Neural progenitor cell (in vitro differentiated cells): ENCODE measurements at regions not wholly inside any gene's neighbourhood (a gene's known extent, or its start where the extent isn't known, plus 50 kb on each side); places are given as distances from the start of the nearest gene placed in this dataset.
"Not testable (repeated sequence)": the region's sequence is repeated elsewhere in the genome, so short reads cannot be mapped to it uniquely, and the experiment has no call there.

ENCODE experiments used
- DNase-seq: peaks from one replicate; pipeline ENCODE4 v3.0.0-alpha.2; 2016; ENCODE audit warnings: low spot score
- H2AFZ ChIP-seq: fragments of 200-600 bp; sonication (generic); replicated peaks from 2 replicates; pipeline ENCODE4 v1.6.1; 2016; ENCODE audit warnings: antibody characterized with exemption
- H3F3A ChIP-seq: fragments of 200-600 bp; sonication (generic); 2 replicates; pipeline ENCODE4 v1.6.1; 2016; ENCODE audit warnings: antibody characterized with exemption, low read depth
- H3K27ac ChIP-seq: fragments of 200-600 bp; sonication (generic); 2 replicates; pipeline ENCODE4 v1.5.1; 2016; ENCODE audit warnings: mild to moderate bottlenecking
- H3K27me3 ChIP-seq: fragments of 200-600 bp; sonication (generic); 2 replicates; pipeline ENCODE4 v1.6.1; 2016; ENCODE audit warnings: mild to moderate bottlenecking, moderate library complexity
- H3K36me3 ChIP-seq: fragments of 200-600 bp; sonication (generic); 2 replicates; pipeline ENCODE4 v1.5.1; 2016
- H3K4me1 ChIP-seq: fragments of 200-600 bp; sonication (generic); 2 replicates; pipeline ENCODE4 v1.6.1; 2016; ENCODE audit warnings: mixed run types
- H3K4me2 ChIP-seq: fragments of 200-600 bp; sonication (generic); 2 replicates; pipeline ENCODE4 v1.6.1; 2016
- H3K4me3 ChIP-seq: fragments of 200-600 bp; sonication (generic); 2 replicates; pipeline ENCODE4 v1.5.1; 2016
- H3K79me2 ChIP-seq: fragments of 200-600 bp; sonication (generic); 2 replicates; pipeline ENCODE4 v1.6.1; 2016; ENCODE audit warnings: low read depth
- H3K9ac ChIP-seq: fragments of 200-600 bp; sonication (generic); 2 replicates; pipeline ENCODE4 v1.6.1; 2016
- H3K9me3 ChIP-seq: fragments of 200-600 bp; sonication (generic); 2 replicates; pipeline ENCODE4 v1.5.1; 2016; ENCODE audit warnings: low read depth
- H4K20me1 ChIP-seq: fragments of 200-600 bp; sonication (generic); 2 replicates; pipeline ENCODE4 v1.6.1; 2016; ENCODE audit warnings: low read depth
- H3K27ac Mint-ChIP-seq: 3 replicates; pipeline ENCODE4 v1.8.0; 2021; ENCODE audit warnings: mixed read lengths
- H3K27me3 Mint-ChIP-seq: 2 replicates; pipeline ENCODE4 v1.8.0; 2022; ENCODE audit warnings: low read depth, mild to moderate bottlenecking, inconsistent platforms, moderate library complexity, mixed read lengths; ENCODE audit not compliant: insufficient read depth
- H3K36me3 Mint-ChIP-seq: 3 replicates; pipeline ENCODE4 v1.8.0; 2021; ENCODE audit warnings: mixed read lengths
- H3K4me1 Mint-ChIP-seq: 3 replicates; pipeline ENCODE4 v1.8.0; 2021; ENCODE audit warnings: mixed read lengths
- H3K4me3 Mint-ChIP-seq: 3 replicates; pipeline ENCODE4 v1.8.0; 2021; ENCODE audit warnings: mild to moderate bottlenecking, moderate library complexity, mixed read lengths
- H3K9me3 Mint-ChIP-seq: 3 replicates; pipeline ENCODE4 v1.8.0; 2020; ENCODE audit warnings: mixed read lengths
- EZH2 ChIP-seq: fragments of 200-600 bp; sonication (generic); IDR thresholded peaks from 2 replicates; pipeline ENCODE4 v1.6.1; 2017; ENCODE audit warnings: antibody characterized with exemption, mild to moderate bottlenecking, moderate library complexity
- EZH2phosphoT487 ChIP-seq: fragments of 200-600 bp; sonication (generic); IDR thresholded peaks from 2 replicates; pipeline ENCODE4 v1.6.1; 2017; ENCODE audit warnings: antibody characterized with exemption
- TF ChIP-seq, protein P1 (sequence below): fragments of 200-600 bp; sonication (generic); IDR thresholded peaks from 2 replicates; pipeline ENCODE4 v1.5.1; 2017; ENCODE audit warnings: antibody characterized with exemption, mild to moderate bottlenecking

GRCh38 chr2:101581675-101582299 lies 106.9 kb upstream of the RFX8 start:
- Histone ChIP-seq H3K36me3 (no peaks in the 10 kb centered on the region), H3K27ac (no peak overlapping the region), H3K27me3 (no peaks in the 10 kb centered on the region), H3K4me1 (no peaks in the 10 kb centered on the region), H3K9me3 (no peaks in the 10 kb centered on the region), H3K79me2 (no peaks in the 10 kb centered on the region), H2AFZ (no peak overlapping the region), H3K4me3 (no peak overlapping the region), H3K9ac (no peak overlapping the region), H4K20me1 (no peaks in the 10 kb centered on the region), H3K4me2 (no peak overlapping the region), H3F3A (no peaks in the 10 kb centered on the region)
- no peak for DNase-seq
- H3K4me3 Mint-ChIP-seq = no peak overlapping the region
- no peak overlapping the region for H3K27ac Mint-ChIP-seq
- no peaks in the 10 kb centered on the region for H3K36me3 Mint-ChIP-seq
- H3K27me3 Mint-ChIP-seq = peaks cover 6% of the 10 kb centered on the region
- TF ChIP-seq EZH2phosphoT487 (no peak), EZH2 (no peak)
- TF ChIP-seq, protein P1, sequence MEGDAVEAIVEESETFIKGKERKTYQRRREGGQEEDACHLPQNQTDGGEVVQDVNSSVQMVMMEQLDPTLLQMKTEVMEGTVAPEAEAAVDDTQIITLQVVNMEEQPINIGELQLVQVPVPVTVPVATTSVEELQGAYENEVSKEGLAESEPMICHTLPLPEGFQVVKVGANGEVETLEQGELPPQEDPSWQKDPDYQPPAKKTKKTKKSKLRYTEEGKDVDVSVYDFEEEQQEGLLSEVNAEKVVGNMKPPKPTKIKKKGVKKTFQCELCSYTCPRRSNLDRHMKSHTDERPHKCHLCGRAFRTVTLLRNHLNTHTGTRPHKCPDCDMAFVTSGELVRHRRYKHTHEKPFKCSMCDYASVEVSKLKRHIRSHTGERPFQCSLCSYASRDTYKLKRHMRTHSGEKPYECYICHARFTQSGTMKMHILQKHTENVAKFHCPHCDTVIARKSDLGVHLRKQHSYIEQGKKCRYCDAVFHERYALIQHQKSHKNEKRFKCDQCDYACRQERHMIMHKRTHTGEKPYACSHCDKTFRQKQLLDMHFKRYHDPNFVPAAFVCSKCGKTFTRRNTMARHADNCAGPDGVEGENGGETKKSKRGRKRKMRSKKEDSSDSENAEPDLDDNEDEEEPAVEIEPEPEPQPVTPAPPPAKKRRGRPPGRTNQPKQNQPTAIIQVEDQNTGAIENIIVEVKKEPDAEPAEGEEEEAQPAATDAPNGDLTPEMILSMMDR = no peak
- no peaks in the 10 kb centered on the region for H3K4me1 Mint-ChIP-seq
- no peaks in the 10 kb centered on the region for H3K9me3 Mint-ChIP-seq

- TF ChIP-seq EZH2 (no peak), EZH2phosphoT487 (no peak)
- TF ChIP-seq, protein P1 = no peak
- no peaks in the 10 kb centered on the region for H3K4me1 Mint-ChIP-seq
These were observed 105.6 kb upstream of the RFX8 start for GRCh38 chr2:101580528-101580927.

GRCh38 chr2:101578671-101579070 lies 103.8 kb upstream of the RFX8 start:
- Mint-ChIP-seq H3K9me3 (no peaks in the 10 kb centered on the region), H3K27me3 (peaks cover 6% of the 10 kb centered on the region), H3K27ac (no peak overlapping the region), H3K36me3 (no peaks in the 10 kb centered on the region), H3K4me3 (no peak overlapping the region), H3K4me1 (no peaks in the 10 kb centered on the region)
- Histone ChIP-seq H3K36me3 (no peaks in the 10 kb centered on the region), H3K4me3 (no peak overlapping the region), H3K27ac (no peak overlapping the region), H3K27me3 (no peaks in the 10 kb centered on the region), H2AFZ (no peak overlapping the region), H3K9ac (no peak overlapping the region), H3F3A (no peaks in the 10 kb centered on the region), H4K20me1 (no peaks in the 10 kb centered on the region), H3K4me2 (no peak overlapping the region), H3K79me2 (no peaks in the 10 kb centered on the region), H3K9me3 (no peaks in the 10 kb centered on the region), H3K4me1 (no peaks in the 10 kb centered on the region)
- no peak for DNase-seq
- TF ChIP-seq, protein P1 = no peak
- TF ChIP-seq EZH2 (no peak), EZH2phosphoT487 (no peak)

More at GRCh38 chr2:101580528-101580927, 105.6 kb upstream of the RFX8 start:
- Histone ChIP-seq H2AFZ (no peak overlapping the region), H3K9ac (no peak overlapping the region), H3K9me3 (no peaks in the 10 kb centered on the region), H4K20me1 (no peaks in the 10 kb centered on the region), H3K36me3 (no peaks in the 10 kb centered on the region), H3F3A (no peaks in the 10 kb centered on the region), H3K27ac (no peak overlapping the region), H3K4me1 (no peaks in the 10 kb centered on the region), H3K4me3 (no peak overlapping the region), H3K27me3 (no peaks in the 10 kb centered on the region), H3K79me2 (no peaks in the 10 kb centered on the region), H3K4me2 (no peak overlapping the region)
- Mint-ChIP-seq H3K4me3 (no peak overlapping the region), H3K9me3 (no peaks in the 10 kb centered on the region), H3K27ac (no peak overlapping the region), H3K27me3 (peaks cover 6% of the 10 kb centered on the region), H3K36me3 (no peaks in the 10 kb centered on the region)
- DNase-seq = no peak

DNA sequence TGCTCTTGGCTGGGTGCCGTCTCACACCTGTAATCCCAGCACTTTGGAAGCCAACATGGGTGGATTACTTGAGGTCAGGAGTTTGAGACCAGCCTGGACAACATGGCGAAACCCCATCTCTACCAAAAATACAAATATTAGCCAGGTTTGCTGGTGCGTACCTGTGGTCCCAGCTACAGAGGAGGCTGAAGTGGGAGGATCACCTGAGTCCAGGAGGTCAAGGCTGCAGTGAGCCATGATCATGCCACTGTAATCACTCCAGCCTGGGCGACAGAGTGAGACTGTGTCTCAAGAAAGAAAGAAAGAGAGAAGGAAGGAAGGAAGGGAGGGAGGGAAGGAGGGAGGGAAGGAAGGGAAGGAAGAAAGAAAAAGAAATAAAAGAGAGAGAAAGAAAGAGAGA lies 103.2 kb upstream of the RFX8 start:
- not testable (repeated sequence) for H3K4me1 Mint-ChIP-seq, H3K4me3 ChIP-seq, H3K27ac ChIP-seq

More for the DNA sequence above, 103.2 kb upstream of the RFX8 start:
- DNase-seq, H3K79me2 ChIP-seq, H3K4me2 ChIP-seq, H2AFZ ChIP-seq, H3K4me1 ChIP-seq, H3K36me3 ChIP-seq, H4K20me1 ChIP-seq, H3K4me3 Mint-ChIP-seq, H3K27me3 Mint-ChIP-seq, H3K27me3 ChIP-seq, H3K9me3 Mint-ChIP-seq, H3K9me3 ChIP-seq, H3K9ac ChIP-seq, H3F3A ChIP-seq, H3K36me3 Mint-ChIP-seq, H3K27ac Mint-ChIP-seq: not testable (repeated sequence)
